Right kidney (tissue), 1 donor: ENCODE measurements at regions not wholly inside any gene's neighbourhood (a gene's known extent, or its start where the extent isn't known, plus 50 kb on each side); places are given as distances from the start of the nearest gene placed in this dataset.

Experiments used
- DNase-seq: peaks from one replicate; pipeline ENCODE4 v3.0.0-alpha.2; 2016

DNA sequence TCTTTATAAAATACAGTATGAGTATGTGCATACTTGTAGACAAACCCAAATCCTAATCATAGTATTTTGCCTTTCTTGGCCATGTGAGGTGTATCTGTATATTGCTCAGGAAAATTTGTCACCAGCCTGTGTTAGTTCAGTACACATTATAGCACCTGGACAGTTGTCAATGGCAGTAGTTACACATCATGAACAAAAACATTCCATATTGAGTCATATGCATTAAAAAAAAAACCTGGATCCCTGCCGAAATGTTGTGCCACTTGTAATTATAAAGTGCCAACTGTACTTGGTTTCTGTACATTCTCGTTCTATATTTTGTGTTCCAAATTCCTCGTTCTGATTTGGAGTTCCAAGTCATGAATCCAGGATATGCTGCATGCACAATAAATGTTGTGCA lies 410.4 kb downstream of the INHBA start:
- no peak for DNase-seq

DNA sequence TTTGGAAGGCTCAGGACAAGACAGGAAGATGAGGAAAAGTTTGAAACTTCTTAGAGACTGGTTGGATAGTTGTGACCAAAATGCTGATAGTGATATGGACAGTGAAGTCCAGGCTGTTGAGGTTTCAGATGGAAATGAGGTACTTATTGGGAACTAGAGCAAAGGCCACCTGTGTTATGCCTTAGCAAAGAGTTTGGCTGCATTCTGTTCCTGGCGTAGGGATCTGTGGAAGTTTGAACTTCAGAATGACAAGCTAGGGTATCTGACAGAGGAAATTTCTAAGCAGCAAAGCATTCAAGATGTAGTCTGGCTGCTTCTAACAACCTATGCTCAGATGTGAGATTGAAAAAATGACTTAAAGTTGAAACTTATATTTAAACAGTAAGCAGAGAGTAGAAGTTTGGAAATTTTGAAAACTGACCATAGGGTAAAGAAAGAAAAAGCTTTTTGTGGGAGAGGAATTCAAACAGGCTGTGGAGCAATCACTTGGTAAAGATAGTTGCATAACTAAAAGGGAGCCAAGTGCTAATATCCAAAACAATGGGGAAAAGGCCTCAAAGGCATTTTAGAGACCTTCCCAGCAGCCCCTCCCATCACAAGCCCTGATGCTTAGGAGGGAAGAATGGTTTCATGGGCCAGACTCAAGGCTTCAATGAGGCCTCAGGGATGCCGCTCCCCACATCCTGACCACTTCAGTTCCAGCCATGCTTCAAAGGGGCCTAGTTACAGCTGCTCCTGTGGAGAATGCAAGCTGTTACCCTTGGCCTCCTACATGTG lies 415.1 kb downstream of the INHBA start:
- DNase-seq = no peak

DNA sequence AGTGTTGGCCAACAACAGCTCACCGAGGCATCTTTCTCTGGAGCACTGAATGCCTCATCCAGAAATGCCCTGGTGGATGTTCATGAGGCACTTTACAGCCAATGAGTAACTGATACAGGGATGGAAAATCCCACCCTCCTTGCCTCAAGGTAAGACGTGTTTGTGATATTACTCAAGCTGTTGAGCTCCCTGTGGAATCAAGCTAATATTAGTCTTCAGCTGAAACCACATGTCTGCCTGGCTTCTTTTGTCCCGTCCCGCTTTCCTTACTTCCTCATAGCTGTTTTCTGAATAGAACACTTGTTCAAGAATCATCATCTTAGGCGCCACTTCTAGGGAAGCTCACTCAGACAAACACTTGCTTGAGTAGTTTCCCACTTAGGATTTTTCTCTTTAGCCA lies 422.4 kb downstream of the INHBA start:
- DNase-seq = no peak

DNA sequence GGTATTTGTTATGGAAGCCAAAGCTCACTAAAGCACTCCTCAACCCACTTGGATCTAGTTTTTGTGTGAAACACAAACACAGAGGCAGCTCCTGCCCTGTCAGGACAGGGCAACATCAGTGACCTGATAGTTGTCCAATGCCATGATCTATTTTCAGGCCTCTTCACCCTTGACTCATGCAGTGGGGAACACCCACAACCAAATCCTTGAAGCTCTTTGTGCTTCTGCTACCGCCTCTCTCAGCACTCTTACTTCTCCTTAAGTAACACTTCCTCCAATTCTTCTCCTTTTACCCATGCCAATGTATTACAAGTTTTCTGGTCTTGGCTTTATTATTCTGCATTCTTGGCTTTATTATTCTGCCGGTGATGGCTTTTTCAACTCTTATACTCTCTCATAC lies 425.3 kb downstream of the INHBA start:
- no peak for DNase-seq

DNA sequence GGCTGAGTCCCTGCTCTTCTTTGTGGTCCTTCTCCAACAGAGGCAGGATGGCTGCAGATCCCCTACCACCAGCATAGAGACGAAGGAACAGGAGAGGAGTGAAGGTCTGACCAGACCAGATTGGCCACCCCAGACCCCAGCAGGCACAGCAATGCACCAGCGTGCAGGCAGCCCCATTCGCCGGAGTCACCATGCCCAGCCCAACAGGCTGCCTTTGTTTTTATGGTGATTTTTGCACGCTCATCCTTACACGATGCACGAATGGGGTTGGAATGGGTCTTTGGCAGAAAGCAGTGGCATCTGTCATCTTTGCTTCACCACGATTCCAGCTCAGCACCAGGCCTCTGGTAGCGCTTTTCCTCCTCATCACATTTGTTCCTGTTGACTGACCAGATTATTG lies 427.6 kb downstream of the INHBA start:
- no peak for DNase-seq

DNA sequence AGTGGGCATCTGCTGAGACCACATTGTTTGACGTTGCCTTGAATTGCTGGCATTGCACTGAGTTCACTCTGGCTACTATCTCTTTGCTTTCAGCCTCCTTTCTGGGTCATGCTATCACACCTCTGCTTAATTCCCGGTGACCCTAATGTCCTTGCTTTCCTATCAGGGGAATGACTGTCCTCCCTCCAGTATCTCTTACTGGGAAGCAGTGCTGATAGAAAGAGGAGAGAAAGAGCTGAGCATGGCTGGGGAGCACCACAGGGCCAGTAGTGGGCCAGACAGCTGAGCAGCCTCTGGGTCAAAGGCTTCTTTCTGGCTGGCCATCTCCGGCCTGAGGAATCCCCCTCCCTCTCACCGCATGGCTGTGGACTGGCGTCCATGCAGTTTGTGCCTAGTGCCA lies 428.7 kb downstream of the INHBA start:
- no peak for DNase-seq

DNA sequence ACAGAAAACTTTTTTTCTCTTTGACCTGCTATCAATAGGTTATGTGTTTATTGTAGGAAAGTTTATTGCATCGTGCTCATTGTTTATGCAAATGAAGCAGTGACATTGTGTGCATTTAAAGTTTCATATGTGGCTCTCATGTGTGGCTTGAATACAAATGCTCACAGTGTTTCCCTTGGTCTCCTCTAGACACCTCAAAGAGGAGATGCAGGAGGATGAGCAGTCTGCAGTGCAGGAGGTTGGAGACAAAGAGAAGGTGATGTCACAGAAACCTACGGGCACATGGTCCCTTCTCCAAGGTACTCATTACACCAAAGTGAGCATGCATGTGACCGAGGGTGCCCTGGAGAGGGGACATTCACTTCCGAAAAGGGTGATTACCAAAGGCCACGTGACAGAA lies 430.2 kb downstream of the INHBA start:
- no peak for DNase-seq

DNA sequence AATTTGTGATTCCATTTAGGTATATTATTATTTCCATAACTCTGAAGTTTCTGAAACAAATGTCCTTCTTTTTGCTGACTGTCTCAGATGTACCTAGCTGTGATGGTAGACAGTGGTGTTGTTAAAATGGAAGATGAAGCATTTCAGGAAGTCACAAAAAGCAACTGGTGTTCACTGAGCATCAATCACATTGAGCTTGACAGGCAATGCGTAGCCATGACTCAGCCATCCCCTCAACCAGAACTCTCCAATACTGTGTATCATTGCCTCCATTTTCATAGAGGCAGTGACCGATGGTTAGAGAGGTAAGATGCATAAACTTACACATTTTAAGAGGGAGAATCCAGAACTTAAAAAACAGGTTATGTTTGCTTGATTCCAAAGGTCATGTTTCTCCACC lies 434.0 kb downstream of the INHBA start:
- no peak for DNase-seq

DNA sequence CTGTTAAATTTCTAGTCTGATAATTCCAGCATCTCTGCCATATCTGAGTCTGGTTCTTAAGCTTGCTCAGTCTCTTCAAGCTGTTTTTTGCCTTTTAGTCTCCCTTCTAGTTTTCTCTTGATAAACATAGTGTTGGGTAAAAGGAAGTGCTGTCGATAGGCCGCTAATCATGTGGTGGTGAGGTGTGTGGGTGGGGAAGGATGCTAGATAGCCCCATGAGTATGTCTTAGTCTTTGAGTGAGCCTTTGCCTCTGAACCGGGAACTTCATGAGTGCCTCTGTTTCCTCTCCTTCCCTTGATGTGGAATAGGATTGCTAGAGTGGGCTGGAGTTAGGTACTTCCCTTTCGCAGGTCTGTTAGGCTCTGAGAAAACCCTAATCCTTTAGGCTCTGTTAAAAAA lies 441.8 kb downstream of the INHBA start:
- DNase-seq = no peak

DNA sequence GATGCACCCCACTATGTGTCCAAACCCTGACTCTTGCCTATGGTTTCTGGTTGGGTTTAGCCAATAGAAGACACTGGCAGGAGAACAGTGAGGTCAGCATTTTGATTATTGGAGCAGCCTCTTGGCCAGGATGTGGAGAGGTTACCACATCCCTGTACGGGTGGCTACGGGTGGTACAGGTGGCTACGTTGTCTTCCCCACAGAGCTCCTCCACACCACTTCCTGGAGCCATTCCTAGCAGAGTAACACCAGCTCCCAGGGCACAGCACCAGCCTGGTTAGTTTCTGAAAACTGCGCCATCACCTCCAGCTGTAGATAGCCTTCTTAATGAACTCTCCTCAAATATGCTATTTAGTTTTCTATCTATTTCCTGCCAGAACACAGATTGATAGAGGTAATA lies 445.2 kb downstream of the INHBA start:
- DNase-seq = no peak

DNA sequence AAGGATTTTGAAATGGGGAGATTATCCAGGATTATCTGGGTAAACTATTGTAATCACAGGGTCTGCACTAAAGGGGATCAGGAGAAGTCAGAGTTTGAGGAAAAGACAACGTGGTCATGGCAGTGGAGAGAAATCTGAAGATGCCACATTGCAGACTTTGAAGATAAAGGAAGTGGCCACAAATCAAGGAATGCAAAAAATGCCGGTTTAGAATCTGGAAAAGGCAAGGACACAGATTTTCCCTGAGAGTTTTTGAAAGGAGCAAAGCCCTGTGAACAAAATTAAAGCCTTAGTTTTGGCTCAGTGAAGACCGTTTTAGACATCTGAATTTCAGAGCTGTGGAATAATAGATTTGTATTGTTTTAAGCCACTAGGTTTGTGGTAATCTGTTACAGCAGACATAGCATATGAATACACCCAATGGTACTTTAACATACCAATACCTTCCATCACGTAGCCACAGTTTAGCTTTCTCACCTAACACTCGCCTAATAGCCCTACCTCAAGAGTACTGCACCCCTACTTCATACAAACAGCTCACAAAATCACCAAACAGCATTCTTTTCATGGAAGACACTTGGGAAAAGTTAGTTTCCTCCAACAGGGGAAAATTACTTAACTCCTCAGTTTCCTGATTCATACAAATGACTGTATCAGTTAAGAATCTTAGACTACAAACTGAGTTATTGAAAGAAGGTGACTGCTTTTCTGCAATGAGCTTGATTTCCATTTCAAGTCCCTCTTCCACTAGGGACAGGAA lies 446.5 kb downstream of the INHBA start:
- no peak for DNase-seq

DNA sequence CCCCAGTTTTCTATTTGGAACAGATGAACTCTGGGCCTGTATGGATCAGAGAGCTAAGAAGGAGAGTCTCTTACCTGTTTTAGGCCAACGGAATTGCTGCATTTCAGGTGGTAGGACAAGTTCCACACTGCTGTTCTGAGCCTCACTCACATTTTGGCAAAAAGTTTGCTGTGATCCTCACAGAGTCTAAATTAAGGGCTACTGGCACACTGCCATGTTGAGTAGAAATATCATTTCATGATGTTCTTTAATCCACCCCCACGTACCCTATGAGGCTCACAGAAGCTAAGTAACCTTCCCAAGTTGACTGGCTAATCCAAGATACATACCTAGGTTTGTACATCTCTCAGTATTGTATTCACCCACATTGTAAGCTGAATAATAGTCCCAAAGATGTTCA lies 447.2 kb downstream of the INHBA start:
- DNase-seq = no peak

DNA sequence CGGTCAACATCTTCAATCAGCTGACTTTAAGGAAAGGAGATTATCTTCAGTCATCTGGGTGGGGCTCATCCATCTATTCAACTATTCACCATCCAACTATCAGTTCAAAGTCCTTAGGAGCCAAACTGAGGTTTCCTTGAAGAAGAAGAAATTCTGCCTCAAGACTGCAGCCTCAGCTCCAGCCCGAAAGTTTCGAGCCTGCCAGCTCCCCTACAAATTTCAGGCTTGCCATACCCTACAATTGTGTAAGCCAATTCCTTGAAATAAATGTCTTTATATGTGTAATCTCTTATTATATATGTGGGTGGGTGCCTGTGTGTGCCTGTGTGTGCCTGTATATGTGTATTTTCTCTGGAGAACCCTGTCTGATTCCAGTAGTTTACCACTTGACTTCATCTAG lies 447.8 kb downstream of the INHBA start:
- DNase-seq = no peak

DNA sequence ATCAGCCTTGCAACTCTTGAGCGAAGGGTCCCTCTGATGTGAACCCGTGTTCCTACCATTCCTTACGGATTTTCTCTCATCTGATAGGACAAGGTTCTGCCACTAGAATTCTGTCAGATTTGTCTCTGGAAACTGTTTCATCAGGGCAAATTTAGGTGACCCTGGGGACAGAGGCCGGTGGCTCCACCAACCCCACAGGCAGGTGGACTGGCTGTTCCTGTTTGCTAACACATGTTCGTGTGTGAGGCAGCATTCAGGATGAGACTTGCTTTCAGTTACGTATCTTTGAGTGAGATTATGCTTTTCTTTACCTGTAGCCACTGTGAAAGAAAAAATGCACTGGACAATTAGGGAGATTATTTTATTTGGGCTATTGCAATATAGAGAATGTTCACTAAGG lies 449.9 kb downstream of the INHBA start:
- DNase-seq = no peak

DNA sequence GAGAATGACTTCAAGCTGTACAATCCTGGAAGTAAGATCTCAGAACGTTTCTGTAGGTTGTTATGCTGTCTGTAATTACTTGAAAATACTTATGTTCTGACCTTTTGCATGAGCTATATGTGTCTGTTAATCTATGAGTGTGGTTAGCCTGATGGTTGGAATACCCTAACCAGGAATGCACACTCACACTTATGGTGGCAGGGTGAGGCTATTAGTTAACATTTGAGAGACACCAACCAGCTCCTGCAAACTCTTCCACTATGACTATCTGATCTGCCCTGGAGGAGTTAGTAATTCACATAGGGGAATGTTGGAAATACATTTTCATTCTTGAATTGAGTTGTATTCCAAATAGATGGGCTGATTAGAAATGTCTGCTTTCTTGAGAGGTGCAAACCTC lies 450.3 kb downstream of the INHBA start:
- no peak for DNase-seq

DNA sequence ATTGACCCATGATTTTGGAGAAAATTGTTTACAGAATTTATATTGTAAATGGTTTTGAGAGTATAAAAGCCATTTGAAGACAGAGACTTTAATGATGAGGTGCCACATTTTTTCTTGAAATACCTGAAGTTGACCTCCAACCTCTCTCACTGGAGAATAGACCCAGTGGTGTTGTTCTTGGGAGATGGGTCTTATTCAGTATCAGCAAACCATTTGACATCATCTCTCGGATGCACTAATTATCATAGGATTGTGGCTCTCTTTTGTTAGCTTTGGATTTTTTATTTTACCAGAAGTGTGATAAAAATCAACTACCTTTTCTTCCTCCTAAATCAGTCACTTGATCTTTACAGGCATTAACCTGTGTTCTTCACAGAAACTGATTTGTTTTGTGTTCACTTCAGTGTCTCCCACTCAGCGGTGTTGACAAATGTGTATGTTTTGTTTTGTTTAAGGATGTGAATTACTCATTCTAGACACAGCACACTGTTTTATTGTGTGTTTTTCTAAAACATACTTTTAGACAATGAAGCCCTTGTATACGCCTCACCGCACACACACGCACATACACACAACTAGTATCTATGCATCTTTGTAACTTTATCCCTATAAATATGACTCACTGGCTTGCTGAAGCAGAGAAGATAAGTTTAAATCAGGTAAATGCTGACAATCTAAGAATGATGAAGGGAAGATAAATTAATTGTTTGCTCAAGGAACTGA lies 455.6 kb downstream of the INHBA start:
- DNase-seq = no peak

DNA sequence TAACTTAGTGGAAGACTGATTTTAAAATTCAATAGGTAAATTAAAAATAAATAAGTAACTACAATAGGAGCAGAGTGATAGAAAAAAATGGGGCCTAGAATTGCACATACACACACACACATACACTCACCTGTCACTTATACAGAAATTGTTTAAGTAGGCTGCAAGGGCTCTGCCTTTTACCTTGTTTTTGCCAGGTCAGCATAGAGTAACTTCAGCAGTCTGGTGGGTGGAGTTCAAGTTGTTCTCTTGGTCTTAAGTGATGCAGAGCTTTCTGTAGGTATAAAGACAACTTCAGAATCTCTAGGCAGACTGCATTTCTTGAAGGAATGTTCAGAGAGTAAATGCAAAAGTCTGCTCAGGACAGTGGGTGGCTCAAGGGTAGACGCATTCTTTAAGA lies 457.0 kb downstream of the INHBA start:
- no peak for DNase-seq

DNA sequence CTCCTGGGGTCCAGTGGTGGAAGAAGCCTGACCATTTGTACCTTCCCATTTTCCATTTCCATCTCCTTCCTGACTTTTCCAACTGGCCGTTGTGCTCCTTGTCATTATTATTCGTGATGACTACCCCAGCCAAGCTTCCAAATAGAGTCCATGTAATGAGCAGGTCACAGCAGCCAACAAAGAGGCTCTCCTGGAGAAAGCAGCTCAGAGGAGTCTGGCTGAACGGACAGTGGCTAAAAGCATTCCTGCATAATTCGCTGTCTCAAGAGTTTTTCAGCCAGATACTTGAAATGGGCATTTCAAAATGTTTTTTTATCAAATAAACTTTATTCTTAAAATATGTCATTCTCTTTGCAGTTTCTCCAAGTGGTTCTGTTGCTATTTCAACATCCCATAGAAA lies 458.6 kb downstream of the INHBA start:
- DNase-seq = no peak

DNA sequence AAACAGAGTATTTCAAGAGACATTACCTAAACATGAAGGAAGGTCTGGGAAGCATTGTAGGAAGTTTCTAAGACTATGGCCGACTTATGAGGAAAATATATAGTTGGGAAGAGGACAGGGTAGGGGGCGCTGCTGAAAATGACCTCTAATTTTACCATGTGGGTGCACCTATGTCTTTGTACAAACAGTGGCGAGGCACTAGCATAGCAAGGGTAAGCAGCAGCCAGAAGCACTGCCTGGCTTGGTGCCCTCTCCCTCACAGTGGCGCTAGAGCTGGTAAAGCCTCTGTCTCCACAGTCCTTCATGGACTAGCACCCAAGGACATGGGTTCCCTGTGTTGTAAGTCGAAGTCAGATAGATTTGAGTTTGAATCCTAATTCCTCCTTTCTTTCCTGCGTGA lies 461.2 kb downstream of the INHBA start:
- no peak for DNase-seq

DNA sequence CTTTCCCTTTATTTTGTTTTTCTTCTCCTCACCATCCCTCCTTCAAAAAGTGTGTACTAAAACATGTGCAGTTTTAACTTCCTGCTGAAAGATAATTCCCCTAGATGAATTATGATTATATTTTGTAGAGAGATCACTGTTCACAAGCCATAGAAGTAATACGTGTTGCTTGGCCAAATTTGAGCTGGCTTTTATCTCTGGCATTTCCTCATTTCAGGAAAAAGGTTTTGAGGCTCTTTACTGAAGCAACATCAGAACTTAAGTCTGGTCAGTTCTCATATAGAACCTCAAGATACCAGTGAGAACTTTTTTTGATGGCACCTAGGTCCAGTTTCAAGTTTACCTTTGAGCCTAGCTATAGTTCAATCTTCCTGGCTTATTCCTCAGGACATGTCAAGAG lies 463.3 kb downstream of the INHBA start:
- no peak for DNase-seq

DNA sequence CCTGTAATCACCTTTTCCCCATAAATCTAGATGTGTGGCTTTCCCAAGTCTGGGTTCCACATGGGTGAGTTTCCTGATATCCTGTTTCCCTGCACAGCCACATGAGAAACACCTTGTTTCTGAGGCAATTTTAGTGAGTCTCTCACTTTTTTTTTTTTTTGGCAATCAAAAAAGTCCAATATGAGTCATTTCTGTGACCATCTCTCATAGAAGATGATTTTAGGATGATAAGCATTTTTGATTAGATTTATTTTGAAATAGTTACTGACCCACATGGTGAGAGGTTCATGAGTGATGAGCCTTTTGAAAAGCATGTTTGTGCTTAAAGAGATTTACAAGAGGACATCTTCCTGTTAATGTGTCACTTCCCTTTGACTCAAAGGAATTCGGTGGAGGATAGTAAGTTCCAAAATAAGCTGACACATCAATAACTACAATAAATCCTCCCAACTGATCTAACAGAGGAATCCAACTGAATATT lies 464.0 kb downstream of the INHBA start:
- DNase-seq = peak; percentile 12

DNA sequence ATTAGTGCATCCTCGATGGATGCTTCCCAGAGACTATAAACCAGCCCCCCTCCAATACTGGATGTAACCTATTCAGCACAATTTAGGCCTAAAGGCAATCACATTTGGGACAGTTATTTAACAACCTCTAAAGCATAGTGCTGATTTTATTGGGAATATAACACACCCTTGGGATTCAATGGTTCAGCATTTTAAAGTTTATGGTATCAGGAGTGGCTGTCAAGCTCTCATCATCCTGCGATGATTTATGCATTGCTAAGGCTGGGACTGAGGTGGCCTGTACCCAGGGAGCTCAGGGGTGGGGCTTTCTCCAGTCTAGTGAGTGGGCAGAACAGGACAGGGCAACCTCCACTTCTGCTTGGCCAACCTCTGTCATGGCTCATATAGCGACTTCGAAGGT lies 464.9 kb downstream of the INHBA start:
- no peak for DNase-seq

DNA sequence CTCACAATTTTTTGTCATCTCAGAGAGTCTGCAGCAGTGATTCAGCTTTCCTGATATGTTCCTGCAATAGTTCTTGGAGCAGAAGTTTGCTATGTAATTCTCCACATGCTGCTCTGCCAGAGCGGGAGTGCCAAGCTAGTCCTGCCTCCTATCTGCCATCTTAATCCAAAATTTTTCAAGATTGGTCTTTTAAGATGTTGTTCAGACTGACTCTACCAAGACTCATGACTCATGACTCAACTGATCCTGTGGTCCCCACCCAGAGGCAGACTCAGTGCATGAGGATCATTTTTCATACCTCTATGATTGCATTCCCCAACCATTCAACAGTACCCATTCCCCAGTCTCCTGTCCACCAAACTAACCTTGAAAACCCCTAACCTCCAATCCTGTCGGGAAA lies 470.8 kb downstream of the INHBA start:
- no peak for DNase-seq
